IMR-90 (cell line): ENCODE measurements at regions not wholly inside any gene's neighbourhood (a gene's known extent, or its start where the extent isn't known, plus 50 kb on each side); places are given as distances from the start of the nearest gene placed in this dataset.

Experiments used
- ATAC-seq: fragments of 200-7000 bp; cut with Tn5 transposase; 2 replicates; pipeline ENCODE4 v1.9.1; 2020; ENCODE audit warnings: low read depth, mild to moderate bottlenecking, moderate library complexity
- BruUV-seq: library from RNA; stranded (reverse); fragments of 400-500 nt; replicated peaks from 2 replicates; lab custom pipeline; 2021; lab: Mats Ljungman, UMichigan
- CTCF ChIA-PET: fragments of 300-600 bp; formaldehyde crosslinking; extraction: SDS; loops from one replicate; lab custom pipeline; 2021; ENCODE audit warnings: antibody characterized with exemption; lab: Yijun Ruan, JAX
- POLR2A ChIA-PET: fragments of 300-600 bp; sonication (Branson Sonifier 250); formaldehyde crosslinking; loops from one replicate; lab custom pipeline; 2022; ENCODE audit warnings: antibody characterized with exemption; ENCODE audit not compliant: unreplicated experiment; lab: Charles Lee
- DNase-seq: peaks from one replicate; pipeline ENCODE4 v3.0.0; 2013
- H2AFZ ChIP-seq: replicated peaks from 2 replicates; pipeline ENCODE3; 2013; ENCODE audit warnings: low read length, mild to moderate bottlenecking; ENCODE audit not compliant: poor library complexity
- H2AK5ac ChIP-seq: 2 replicates; pipeline ENCODE4 v1.6.1; 2013; ENCODE audit warnings: low read depth, low read length, inconsistent platforms
- H2AK9ac ChIP-seq: replicated peaks from 2 replicates; pipeline ENCODE3; 2013; ENCODE audit warnings: mild to moderate bottlenecking, low read depth, low read length, moderate library complexity; ENCODE audit not compliant: poor library complexity
- H2BK120ac ChIP-seq: 2 replicates; pipeline ENCODE4 v1.6.1; 2013; ENCODE audit warnings: low read depth, low read length, inconsistent platforms
- H2BK15ac ChIP-seq: 3 replicates; pipeline ENCODE4 v1.6.1; 2013; ENCODE audit warnings: low read depth, low read length, inconsistent platforms
- H2BK20ac ChIP-seq: 2 replicates; pipeline ENCODE4 v1.6.1; 2013; ENCODE audit warnings: low read depth, mild to moderate bottlenecking, inconsistent platforms, low read length, moderate library complexity
- H2BK5ac ChIP-seq: 2 replicates; pipeline ENCODE4 v1.6.1; 2013; ENCODE audit warnings: mild to moderate bottlenecking, low read depth, low read length, inconsistent platforms; ENCODE audit not compliant: poor library complexity, severe bottlenecking
- H3K14ac ChIP-seq: replicated peaks from 2 replicates; pipeline ENCODE4 v1.6.1; 2013; ENCODE audit warnings: low read depth, low read length, inconsistent platforms
- H3K18ac ChIP-seq: 2 replicates; pipeline ENCODE4 v1.6.1; 2013; ENCODE audit warnings: low read depth, low read length, control low read depth
- H3K23ac ChIP-seq: 2 replicates; pipeline ENCODE4 v1.6.1; 2013; ENCODE audit warnings: low read depth, low read length, inconsistent platforms
- H3K27ac ChIP-seq: 2 replicates; pipeline ENCODE4 v1.5.1; 2013; ENCODE audit warnings: mild to moderate bottlenecking, control low read depth, low read length; ENCODE audit not compliant: insufficient read depth
- H3K27me3 ChIP-seq: 2 replicates; pipeline ENCODE4 v1.6.1; 2013; ENCODE audit warnings: low read length; ENCODE audit not compliant: control insufficient read depth, insufficient read depth
- H3K36me3 ChIP-seq: 2 replicates; pipeline ENCODE4 v1.6.1; 2013; ENCODE audit warnings: low read length, mixed read lengths; ENCODE audit not compliant: control insufficient read depth, insufficient read depth
- H3K4ac ChIP-seq: 2 replicates; pipeline ENCODE4 v1.6.1; 2013; ENCODE audit warnings: low read depth, low read length, inconsistent platforms
- H3K4me1 ChIP-seq: 2 replicates; pipeline ENCODE4 v1.6.1; 2013; ENCODE audit warnings: low read length, mixed read lengths; ENCODE audit not compliant: control insufficient read depth, insufficient read depth
- H3K4me2 ChIP-seq: 2 replicates; pipeline ENCODE4 v1.6.1; 2013; ENCODE audit warnings: low read depth, mild to moderate bottlenecking, control low read depth, low read length, moderate library complexity
- H3K4me3 ChIP-seq: 2 replicates; pipeline ENCODE4 v1.5.1; 2013; ENCODE audit warnings: low read depth, mild to moderate bottlenecking, control low read depth, low read length, moderate library complexity; ENCODE audit not compliant: insufficient read depth
- H3K56ac ChIP-seq: 2 replicates; pipeline ENCODE4 v1.6.1; 2013; ENCODE audit warnings: low read length, inconsistent platforms; ENCODE audit not compliant: insufficient read depth; ENCODE audit errors: extremely low read depth
- H3K79me1 ChIP-seq, 2 experiments: 2 replicates each; pipeline ENCODE4 v1.6.1; 2013; ENCODE audit warnings: low read length in 2 of 2, inconsistent platforms in 1 of 2, low read depth in 1 of 2
- H3K9ac ChIP-seq: 2 replicates; pipeline ENCODE4 v1.6.1; 2013; ENCODE audit warnings: low read depth, low read length, control low read depth
- H3K9me1 ChIP-seq: 2 replicates; pipeline ENCODE4 v1.6.1; 2013; ENCODE audit warnings: low read length, inconsistent platforms; ENCODE audit not compliant: insufficient read depth
- H3K9me3 ChIP-seq: 2 replicates; pipeline ENCODE4 v1.6.1; 2013; ENCODE audit warnings: low read length; ENCODE audit not compliant: control insufficient read depth, insufficient read depth
- H4K20me1 ChIP-seq: 2 replicates; pipeline ENCODE4 v1.6.1; 2013; ENCODE audit warnings: low read length, inconsistent platforms; ENCODE audit not compliant: insufficient read depth
- H4K5ac ChIP-seq: 2 replicates; pipeline ENCODE4 v1.6.1; 2013; ENCODE audit warnings: mild to moderate bottlenecking, low read depth, low read length, control low read depth
- H4K8ac ChIP-seq, 2 experiments: 2 replicates each; pipeline ENCODE4 v1.6.1; 2013; ENCODE audit warnings: low read depth in 2 of 2, low read length in 2 of 2, control low read depth in 1 of 2, inconsistent platforms in 1 of 2
- H4K91ac ChIP-seq: 2 replicates; pipeline ENCODE4 v1.6.1; 2013; ENCODE audit warnings: low read depth, low read length, inconsistent platforms; ENCODE audit not compliant: insufficient read depth
- CEBPB ChIP-seq: IDR thresholded peaks from 2 replicates; pipeline ENCODE4 v1.6.1; 2012; ENCODE audit warnings: low read depth, low read length, improper control_type of control experiment
- CHD1 ChIP-seq: IDR thresholded peaks from 2 replicates; pipeline ENCODE4 v1.6.1; 2012; ENCODE audit warnings: low read depth, low read length, improper control_type of control experiment
- FOS ChIP-seq: fragments of 150-350 bp; IDR thresholded peaks from 2 replicates; pipeline ENCODE4 v1.6.1; 2016; ENCODE audit warnings: low read depth, low read length
- MAFK ChIP-seq: IDR thresholded peaks from 2 replicates; pipeline ENCODE4 v1.6.1; 2012; ENCODE audit warnings: low read depth, low read length, improper control_type of control experiment
- MAZ ChIP-seq: IDR thresholded peaks from 2 replicates; pipeline ENCODE4 v1.6.1; 2012; ENCODE audit warnings: low read depth, mild to moderate bottlenecking, low read length, improper control_type of control experiment, moderate library complexity, borderline replicate concordance
- MXI1 ChIP-seq: IDR thresholded peaks from 2 replicates; pipeline ENCODE4 v1.6.1; 2012; ENCODE audit warnings: low read depth, mild to moderate bottlenecking, low read length, moderate library complexity, borderline replicate concordance
- NFE2L2 ChIP-seq: fragments of 150-350 bp; IDR thresholded peaks from 2 replicates; pipeline ENCODE4 v1.6.1; 2016; ENCODE audit warnings: low read depth, mild to moderate bottlenecking, low read length
- POLR2A ChIP-seq: IDR thresholded peaks from 2 replicates; pipeline ENCODE4 v1.6.1; 2012; ENCODE audit warnings: mild to moderate bottlenecking, low read depth, low read length
- RAD21 ChIP-seq: IDR thresholded peaks from 2 replicates; pipeline ENCODE4 v1.6.1; 2012; ENCODE audit warnings: low read length, improper control_type of control experiment
- RCOR1 ChIP-seq: IDR thresholded peaks from 2 replicates; pipeline ENCODE4 v1.6.1; 2012; ENCODE audit warnings: mild to moderate bottlenecking, low read length, improper control_type of control experiment; ENCODE audit not compliant: insufficient replicate concordance
- RFX5 ChIP-seq: IDR thresholded peaks from 2 replicates; pipeline ENCODE4 v1.8.0; 2012; ENCODE audit warnings: low read depth, mild to moderate bottlenecking, low read length, moderate library complexity
- SMC3 ChIP-seq: fragments of 150-350 bp; IDR thresholded peaks from 2 replicates; pipeline ENCODE4 v1.6.1; 2016; ENCODE audit warnings: low read depth, mild to moderate bottlenecking, antibody characterized with exemption, low read length, moderate library complexity
- WGBS, 2 experiments: methylation state at CpG; one replicate each; pipeline versions ENCODE4 v1.1.5 to v1.1.7; 2013; ENCODE audit warnings: missing lambda C conversion rate in 2 of 2; ENCODE audit not compliant: insufficient read length in 1 of 2; ENCODE audit errors: extremely low coverage in 2 of 2; 5-methylcytosine and 5-hydroxymethylcytosine counted together
- dilution Hi-C: fragments of 300-500 bp; cut with HindIII; formaldehyde crosslinking; loops from one replicate; pipeline ENCODE4 v1.14.3; 2018; ENCODE audit warnings: low sequenced_read_pairs; ENCODE audit not compliant: unreplicated experiment
- in situ Hi-C: fragments of 300-500 bp; cut with MboI; formaldehyde crosslinking; loops from 3 replicates; pipeline ENCODE4 v1.14.3; 2019; ENCODE audit warnings: low sequenced_read_pairs, inconsistent platforms, mixed read lengths
- intact Hi-C: fragments of 100-400 bp; cut with micrococcal nuclease; formaldehyde crosslinking; loops from 2 replicates; pipeline ENCODE4 v1.10.0; 2022
- TF ChIP-seq, protein P1 (sequence below): fragments of 150-350 bp; IDR thresholded peaks from 2 replicates; pipeline ENCODE4 v1.6.1; 2016; ENCODE audit warnings: low read depth, mild to moderate bottlenecking, low read length, moderate library complexity, borderline replicate concordance
- TF ChIP-seq, protein P2 (sequence below): fragments of 150-350 bp; IDR thresholded peaks from 2 replicates; pipeline ENCODE4 v1.6.1; 2017; ENCODE audit warnings: mild to moderate bottlenecking, antibody characterized with exemption, low read length, low read depth

DNA sequence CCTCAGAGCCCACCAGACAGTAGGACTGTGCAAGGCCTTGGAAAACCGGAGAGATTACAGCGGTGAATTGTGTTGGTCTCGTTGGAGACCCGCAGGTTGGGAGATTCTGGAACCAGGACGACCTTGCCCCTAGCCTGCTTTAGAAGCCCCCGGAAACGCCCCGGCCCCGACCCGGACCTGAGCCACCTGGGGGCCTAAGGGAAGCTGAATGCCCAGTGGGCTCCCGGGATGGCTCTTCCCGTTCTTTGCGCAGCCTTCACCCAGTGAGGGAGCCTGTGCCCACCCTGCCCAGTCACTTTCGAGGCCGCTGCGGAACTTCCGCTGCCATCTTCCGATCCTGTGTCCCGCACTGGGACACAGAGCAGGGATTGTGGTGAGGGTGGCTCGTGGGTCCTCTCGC lies 254.4 kb downstream of the FAM72C start:
- Histone ChIP-seq H3K4ac (no peak overlapping the region), H4K20me1 (no peaks in the 10 kb centered on the region), H2AK9ac (no peak overlapping the region), H3K27ac (no peak overlapping the region), H3K23ac (no peak overlapping the region), H3K4me1 (no peaks in the 10 kb centered on the region), H3K4me3 (no peak overlapping the region), H3K14ac (no peak overlapping the region), H4K8ac (no peak overlapping the region), H3K79me1 (no peaks in the 10 kb centered on the region), H3K9me1 (no peaks in the 10 kb centered on the region), H4K91ac (no peak overlapping the region), H3K36me3 (no peaks in the 10 kb centered on the region), H3K9me3 (no peaks in the 10 kb centered on the region), H3K9ac (no peak overlapping the region), H3K18ac (no peak overlapping the region), H2BK20ac (no peak overlapping the region), H2BK15ac (no peak overlapping the region), H2BK5ac (no peak overlapping the region), H2AK5ac (no peak overlapping the region), H3K27me3 (peaks cover 9% of the 10 kb centered on the region), H2BK120ac (no peak overlapping the region), H4K5ac (no peak overlapping the region), H3K4me2 (no peak overlapping the region), H2AFZ (no peak overlapping the region), H3K56ac (no peak overlapping the region)
- no peak for ATAC-seq
- POLR2A ChIA-PET = no interaction called here
- CTCF ChIA-PET = no interaction called here
- TF ChIP-seq SMC3 (no peak), RCOR1 (no peak), MXI1 (no peak), FOS (no peak), MAFK (no peak), MAZ (no peak), NFE2L2 (no peak), RFX5 (no peak), CEBPB (no peak), POLR2A (no peak), RAD21 (no peak), CHD1 (no peak)
- TF ChIP-seq, protein P1, sequence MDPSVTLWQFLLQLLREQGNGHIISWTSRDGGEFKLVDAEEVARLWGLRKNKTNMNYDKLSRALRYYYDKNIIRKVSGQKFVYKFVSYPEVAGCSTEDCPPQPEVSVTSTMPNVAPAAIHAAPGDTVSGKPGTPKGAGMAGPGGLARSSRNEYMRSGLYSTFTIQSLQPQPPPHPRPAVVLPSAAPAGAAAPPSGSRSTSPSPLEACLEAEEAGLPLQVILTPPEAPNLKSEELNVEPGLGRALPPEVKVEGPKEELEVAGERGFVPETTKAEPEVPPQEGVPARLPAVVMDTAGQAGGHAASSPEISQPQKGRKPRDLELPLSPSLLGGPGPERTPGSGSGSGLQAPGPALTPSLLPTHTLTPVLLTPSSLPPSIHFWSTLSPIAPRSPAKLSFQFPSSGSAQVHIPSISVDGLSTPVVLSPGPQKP = no peak
- TF ChIP-seq, protein P2, sequence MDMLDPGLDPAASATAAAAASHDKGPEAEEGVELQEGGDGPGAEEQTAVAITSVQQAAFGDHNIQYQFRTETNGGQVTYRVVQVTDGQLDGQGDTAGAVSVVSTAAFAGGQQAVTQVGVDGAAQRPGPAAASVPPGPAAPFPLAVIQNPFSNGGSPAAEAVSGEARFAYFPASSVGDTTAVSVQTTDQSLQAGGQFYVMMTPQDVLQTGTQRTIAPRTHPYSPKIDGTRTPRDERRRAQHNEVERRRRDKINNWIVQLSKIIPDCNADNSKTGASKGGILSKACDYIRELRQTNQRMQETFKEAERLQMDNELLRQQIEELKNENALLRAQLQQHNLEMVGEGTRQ = no peak
- intact Hi-C loops = no loop called here
- BruUV-seq = no TSS peak
- dilution Hi-C loops = no loop called here
- in situ Hi-C loops = no loop called here
- WGBS, 2 experiments = 15% methylated on average over 8 of the region's 21 CpGs; no CpG with 5 or more reads in 1 of the 2 experiments
- no peak for DNase-seq
